ENCODE measurements at regions not wholly inside any gene's neighbourhood (a gene's known extent, or its start where the extent isn't known, plus 50 kb on each side); places are given as distances from the start of the nearest gene placed in this dataset.

GRCh38 chr22:22720201-22720723 lies 75.8 kb downstream of the GGTLC2 start:
- TF ChIP-seq, protein P1, sequence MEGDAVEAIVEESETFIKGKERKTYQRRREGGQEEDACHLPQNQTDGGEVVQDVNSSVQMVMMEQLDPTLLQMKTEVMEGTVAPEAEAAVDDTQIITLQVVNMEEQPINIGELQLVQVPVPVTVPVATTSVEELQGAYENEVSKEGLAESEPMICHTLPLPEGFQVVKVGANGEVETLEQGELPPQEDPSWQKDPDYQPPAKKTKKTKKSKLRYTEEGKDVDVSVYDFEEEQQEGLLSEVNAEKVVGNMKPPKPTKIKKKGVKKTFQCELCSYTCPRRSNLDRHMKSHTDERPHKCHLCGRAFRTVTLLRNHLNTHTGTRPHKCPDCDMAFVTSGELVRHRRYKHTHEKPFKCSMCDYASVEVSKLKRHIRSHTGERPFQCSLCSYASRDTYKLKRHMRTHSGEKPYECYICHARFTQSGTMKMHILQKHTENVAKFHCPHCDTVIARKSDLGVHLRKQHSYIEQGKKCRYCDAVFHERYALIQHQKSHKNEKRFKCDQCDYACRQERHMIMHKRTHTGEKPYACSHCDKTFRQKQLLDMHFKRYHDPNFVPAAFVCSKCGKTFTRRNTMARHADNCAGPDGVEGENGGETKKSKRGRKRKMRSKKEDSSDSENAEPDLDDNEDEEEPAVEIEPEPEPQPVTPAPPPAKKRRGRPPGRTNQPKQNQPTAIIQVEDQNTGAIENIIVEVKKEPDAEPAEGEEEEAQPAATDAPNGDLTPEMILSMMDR (IDR thresholded peaks at IDR 0.05) = peak; percentile 36 to 50
- no peaks in the 10 kb centered on the region for H3K9me3 ChIP-seq
- H3K36me3 ChIP-seq = no peaks in the 10 kb centered on the region
- ATAC-seq = peak; percentile 83
- peak in 2 of 4 donors; percentile 26 to 28 for DNase-seq
- intact Hi-C loops (cut with DNase I) = no loop called here
- H3K4me1 ChIP-seq = peaks cover 0 to 14% of the 10 kb centered on the region in 2 donors
- H3K27ac ChIP-seq = peak overlapping the region; percentile 52 to 83
- no peaks in the 10 kb centered on the region for H3K27me3 ChIP-seq
- H3K4me3 ChIP-seq = no peak overlapping the region

DNA sequence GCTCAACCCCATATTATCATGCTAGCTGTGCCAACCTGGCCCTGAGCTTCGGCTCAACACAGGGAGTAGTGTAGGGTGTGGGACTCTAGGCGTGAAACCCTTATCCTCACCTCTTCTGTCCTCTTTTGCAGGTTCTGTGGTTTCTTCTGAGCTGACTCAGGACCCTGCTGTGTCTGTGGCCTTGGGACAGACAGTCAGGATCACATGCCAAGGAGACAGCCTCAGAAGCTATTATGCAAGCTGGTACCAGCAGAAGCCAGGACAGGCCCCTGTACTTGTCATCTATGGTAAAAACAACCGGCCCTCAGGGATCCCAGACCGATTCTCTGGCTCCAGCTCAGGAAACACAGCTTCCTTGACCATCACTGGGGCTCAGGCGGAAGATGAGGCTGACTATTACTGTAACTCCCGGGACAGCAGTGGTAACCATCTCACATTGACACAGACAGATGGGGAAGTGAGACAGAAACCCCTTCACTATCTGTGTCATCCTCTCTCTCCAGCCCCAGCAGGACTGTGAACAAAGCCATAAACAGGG lies 76.4 kb downstream of the GGTLC2 start:
- peak overlapping the region; percentile 52 to 83 for H3K27ac ChIP-seq
- TF ChIP-seq, protein P1 (IDR thresholded peaks at IDR 0.05) = no peak
- no peaks in the 10 kb centered on the region for H3K36me3 ChIP-seq
- DNase-seq = no peak
- ATAC-seq = peak; percentile 74
- no peak overlapping the region for H3K4me3 ChIP-seq
- no peaks in the 10 kb centered on the region for H3K9me3 ChIP-seq
- H3K27me3 ChIP-seq = no peaks in the 10 kb centered on the region
- intact Hi-C loops (cut with DNase I) = no loop called here
- H3K4me1 ChIP-seq = peaks cover 0 to 14% of the 10 kb centered on the region in 2 donors

DNA sequence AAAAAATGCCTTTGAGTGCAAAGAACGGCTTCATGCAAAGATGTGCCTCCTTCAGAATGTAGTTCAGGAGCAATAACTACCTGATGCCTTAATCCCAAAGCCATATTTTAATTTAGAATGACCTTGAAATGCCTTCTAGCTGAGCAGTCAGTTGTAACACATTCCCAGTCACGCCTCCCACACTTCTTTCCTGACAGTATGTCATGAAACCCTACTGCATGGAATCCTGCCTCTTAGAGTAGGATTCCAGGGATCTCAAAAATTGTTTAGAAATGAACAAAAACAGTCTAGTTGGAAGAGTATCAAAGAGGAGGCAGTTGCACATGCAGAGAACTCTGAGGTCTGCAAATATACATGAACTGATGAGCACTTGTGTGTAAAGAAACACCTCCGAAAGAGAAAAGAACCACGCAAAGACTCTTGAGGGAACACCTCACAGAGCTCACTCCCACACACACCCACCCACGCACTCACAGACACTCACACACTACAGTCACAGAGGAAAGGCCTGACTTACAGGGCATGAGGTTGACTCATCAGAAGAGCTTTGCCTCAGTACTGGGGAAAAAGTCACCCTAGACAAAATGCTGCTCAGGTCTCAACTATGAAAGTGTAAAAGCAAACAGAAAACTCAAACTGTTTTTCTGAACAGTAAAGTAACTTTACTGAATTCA lies 77.4 kb downstream of the GGTLC2 start:
- Histone ChIP-seq H3K4me3 (no peak overlapping the region), H3K27me3 (no peaks in the 10 kb centered on the region), H3K4me1 (peaks cover 0 to 14% of the 10 kb centered on the region in 2 donors), H3K9me3 (no peaks in the 10 kb centered on the region), H3K27ac (peak overlapping the region in 1 of 2 donors; percentile 83), H3K36me3 (no peaks in the 10 kb centered on the region)
- DNase-seq (peak in 1 of 4 donors; percentile 69), ATAC-seq (peak; percentile 79)
- intact Hi-C loops (cut with DNase I) = no loop called here
- TF ChIP-seq, protein P1 (IDR thresholded peaks at IDR 0.05) = no peak

GRCh38 chr22:22728382-22728781 lies 84.0 kb downstream of the GGTLC2 start:
- H3K27me3 ChIP-seq = no peaks in the 10 kb centered on the region
- no peak overlapping the region for H3K4me3 ChIP-seq
- H3K4me1 ChIP-seq = no peaks in the 10 kb centered on the region
- intact Hi-C loops (cut with DNase I) = no loop called here
- ATAC-seq (no peak), DNase-seq (no peak)
- TF ChIP-seq, protein P1 (IDR thresholded peaks at IDR 0.05) = no peak
- no peaks in the 10 kb centered on the region for H3K36me3 ChIP-seq
- H3K9me3 ChIP-seq = no peaks in the 10 kb centered on the region
- H3K27ac ChIP-seq = no peak overlapping the region

DNA sequence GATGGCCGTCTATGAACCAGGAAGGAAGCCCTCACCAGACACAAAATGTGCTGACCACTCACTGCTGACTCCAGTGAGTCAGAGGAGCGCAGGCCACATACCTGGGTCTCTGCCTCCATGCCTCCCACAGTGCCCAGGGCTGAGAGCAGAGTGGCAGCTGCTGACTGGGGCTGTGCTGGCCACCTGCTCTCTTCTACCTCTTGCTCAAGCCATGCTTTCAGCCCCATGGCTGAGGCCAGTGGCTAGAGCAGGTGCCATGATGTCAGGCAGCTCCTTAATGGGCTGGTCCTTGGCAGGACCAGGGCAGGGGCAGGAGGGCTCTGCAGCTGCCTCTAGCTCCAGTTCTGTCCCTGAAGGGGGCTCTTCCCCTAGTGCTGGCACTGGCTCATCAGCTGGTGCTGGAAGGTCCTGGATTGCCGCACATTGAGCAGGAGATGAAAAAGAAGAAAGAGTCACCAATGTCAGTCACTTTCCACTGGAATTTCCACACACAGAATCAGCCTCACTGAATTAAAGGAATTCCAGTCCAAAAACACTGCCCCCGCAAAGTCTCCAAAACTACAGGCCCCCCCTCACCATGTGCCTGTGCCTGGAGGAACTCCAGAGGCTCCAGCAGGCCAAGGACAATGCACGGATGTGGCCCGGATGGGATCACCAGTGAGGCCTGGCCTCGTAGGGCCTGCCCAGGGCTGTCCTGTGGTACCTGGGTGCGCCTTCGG lies 86.4 kb downstream of the GGTLC2 start:
- no peak for ATAC-seq
- Histone ChIP-seq H3K9me3 (no peaks in the 10 kb centered on the region), H3K4me1 (no peaks in the 10 kb centered on the region), H3K4me3 (no peak overlapping the region), H3K27ac (no peak overlapping the region), H3K36me3 (no peaks in the 10 kb centered on the region), H3K27me3 (no peaks in the 10 kb centered on the region)
- DNase-seq = no peak
- intact Hi-C loops (cut with DNase I) = no loop called here
- TF ChIP-seq, protein P1 (IDR thresholded peaks at IDR 0.05) = no peak

Measured in left lung (tissue), 4 donors.